ENCODE measurements at regions not wholly inside any gene's neighbourhood (a gene's known extent, or its start where the extent isn't known, plus 50 kb on each side); places are given as distances from the start of the nearest gene placed in this dataset.

GRCh38 chr5:54616518-54617220 lies 99.1 kb downstream of the SNX18 start:
- TF ChIP-seq CTCF (IDR thresholded peaks at IDR 0.05 in 2 of 3, conservative IDR thresholded peaks at IDR 0.05 in 1 of 3; ENCODE audit: borderline replicate concordance in 1 of 3, insufficient read depth in 1 of 3, low read depth in 2 of 3, low read length in 2 of 3) = no peak
- no peak for TF ChIP-seq POLR2AphosphoS5 (IDR thresholded peaks at IDR 0.05; ENCODE audit: low read depth, low read length)
- no peak for TF ChIP-seq EZH2phosphoT487 (IDR thresholded peaks at IDR 0.05; ENCODE audit: borderline replicate concordance)
- no peak for TF ChIP-seq POLR2A (IDR thresholded peaks at IDR 0.05; ENCODE audit: borderline replicate concordance, extremely low read depth, insufficient read depth, insufficient read length)
- no peak for TF ChIP-seq EZH2 (IDR thresholded peaks at IDR 0.05)
- no peak for TF ChIP-seq SP1 (IDR thresholded peaks at IDR 0.05; ENCODE audit: low read depth)
- TF ChIP-seq SRF (IDR thresholded peaks at IDR 0.05; ENCODE audit: low read depth) = no peak
- TF ChIP-seq REST (IDR thresholded peaks at IDR 0.05; ENCODE audit: low read depth) = no peak
- TF ChIP-seq ZFX (IDR thresholded peaks at IDR 0.05) = no peak

Measured in HCT116 (cell line).